A549 (cell line): ENCODE measurements at regions not wholly inside any gene's neighbourhood (a gene's known extent, or its start where the extent isn't known, plus 50 kb on each side); places are given as distances from the start of the nearest gene placed in this dataset.

ENCODE experiments used
- ATAC-seq, 2 experiments: fragments of 200-7000 bp in 1 of 2; fragments of >200 bp in 1 of 2; cut with Nextera tagmentation in 1 of 2; cut with Tn5 transposase in 1 of 2; 3 replicates each; pipeline versions ENCODE4 v1.8.0 to v1.9.1; 2018 to 2020; ENCODE audit warnings: mild to moderate bottlenecking in 1 of 2, moderate library complexity in 1 of 2
- CTCF ChIA-PET: fragments of 300-600 bp; sonication (Branson Sonifier 250); formaldehyde crosslinking; extraction: SDS; loops from one replicate; lab custom pipeline; 2021; ENCODE audit warnings: antibody characterized with exemption, inconsistent platforms; lab: Yijun Ruan, JAX
- POLR2A ChIA-PET: fragments of 350-600 bp; formaldehyde crosslinking; extraction: SDS; loops from one replicate; lab custom pipeline; 2021; ENCODE audit warnings: antibody characterized with exemption, inconsistent platforms; lab: Yijun Ruan, JAX
- DNase-seq, 2 experiments: peaks; one replicate each; pipeline versions ENCODE4 v3.0.0 to v3.0.0-alpha.2; 2011 to 2016; ENCODE audit warnings: low read depth in 1 of 2, low spot score in 1 of 2
- FAIRE-seq: peaks from 2 replicates; lab custom pipeline; 2011; peaks lifted over from hg19 to GRCh38; lab: Jason Lieb, UNC
- H3K27ac ChIP-seq, 2 experiments: fragments of >200 bp; sonication (Bioruptor Twin); formaldehyde crosslinking; 3 replicates each; pipeline ENCODE4 v1.5.1; 2016 to 2017
- H3K4me1 ChIP-seq: fragments of >200 bp; sonication (Bioruptor Twin); formaldehyde crosslinking; 3 replicates; pipeline ENCODE4 v1.6.1; 2016
- H3K4me2 ChIP-seq: fragments of >200 bp; sonication (Bioruptor Twin); formaldehyde crosslinking; 3 replicates; pipeline ENCODE4 v1.6.1; 2016
- H3K4me3 ChIP-seq: fragments of >200 bp; sonication (Bioruptor Twin); formaldehyde crosslinking; 3 replicates; pipeline ENCODE4 v1.5.1; 2016
- H3K9me3 ChIP-seq: fragments of >200 bp; sonication (Bioruptor Twin); formaldehyde crosslinking; 3 replicates; pipeline ENCODE4 v1.6.1; 2016
- BCL3 ChIP-seq: fragments of >200 bp; sonication (Bioruptor Twin); formaldehyde crosslinking; IDR thresholded peaks from 3 replicates; pipeline ENCODE4 v1.6.1; 2016
- CEBPB ChIP-seq, 2 experiments: fragments of >200 bp in 1 of 2; sonication (Bioruptor Twin) in 1 of 2; formaldehyde crosslinking in 1 of 2; IDR thresholded peaks; 2 replicates each; pipeline ENCODE4 v1.6.1; 2012 to 2016
- CHD4 ChIP-seq: fragments of 200-600 bp; sonication (generic); IDR thresholded peaks from 2 replicates; pipeline ENCODE4 v1.6.1; 2016; ENCODE audit warnings: antibody characterized with exemption, mild to moderate bottlenecking, borderline replicate concordance
- CTCF ChIP-seq: fragments of >200 bp; sonication (Bioruptor Twin); formaldehyde crosslinking; IDR thresholded peaks from 3 replicates; pipeline ENCODE4 v1.5.1; 2016
- FOSL2 ChIP-seq, 2 experiments: fragments of 450-650 bp in 1 of 2; fragments of >200 bp in 1 of 2; sonication (Bioruptor Twin) in 1 of 2; formaldehyde crosslinking; IDR thresholded peaks; 2 replicates each; pipeline versions ENCODE4 v1.5.0 to v1.6.1; 2016 to 2020; ENCODE audit warnings: mild to moderate bottlenecking in 1 of 2, moderate library complexity in 1 of 2
- GATA3 ChIP-seq: IDR thresholded peaks from 2 replicates; pipeline ENCODE4 v1.6.1; 2012; ENCODE audit warnings: borderline replicate concordance
- HMGXB4 ChIP-seq: fragments of 250-450 bp; sonication (Bioruptor Pico); IDR thresholded peaks from 2 replicates; pipeline ENCODE4 v1.5.0; 2021; ENCODE audit warnings: mild to moderate bottlenecking, moderate library complexity, borderline replicate concordance
- HOXB13 ChIP-seq: fragments of 250-450 bp; sonication (Bioruptor Pico); IDR thresholded peaks from 2 replicates; pipeline ENCODE4 v1.5.0; 2020; ENCODE audit warnings: low read depth, mild to moderate bottlenecking, moderate library complexity
- JUN ChIP-seq, 2 experiments: fragments of >200 bp; sonication (Bioruptor Twin); formaldehyde crosslinking; IDR thresholded peaks; 2 replicates in 1 of 2; 3 replicates in 1 of 2; pipeline ENCODE4 v1.6.1; 2016 to 2017
- KDM5A ChIP-seq: fragments of 200-600 bp; sonication (generic); IDR thresholded peaks from 2 replicates; pipeline ENCODE4 v1.6.1; 2016; ENCODE audit warnings: antibody characterized with exemption, mild to moderate bottlenecking
- POLR2A ChIP-seq: IDR thresholded peaks from 2 replicates; pipeline ENCODE4 v1.6.1; 2012; ENCODE audit warnings: mild to moderate bottlenecking, low read length
- POLR2AphosphoS2 ChIP-seq: conservative IDR thresholded peaks from 2 replicates; pipeline ENCODE4 v1.6.1; 2012; ENCODE audit warnings: low read length, improper control_type of control experiment, inconsistent platforms
- RAD21 ChIP-seq, 2 experiments: fragments of >200 bp in 1 of 2; sonication (Bioruptor Twin) in 1 of 2; formaldehyde crosslinking in 1 of 2; IDR thresholded peaks in 1 of 2; conservative IDR thresholded peaks in 1 of 2; 2 replicates in 1 of 2; 3 replicates in 1 of 2; pipeline ENCODE4 v1.6.1; 2012 to 2018; ENCODE audit warnings: inconsistent platforms in 1 of 2
- RCOR1 ChIP-seq: fragments of 150-350 bp; IDR thresholded peaks from 2 replicates; pipeline ENCODE4 v1.6.1; 2014; ENCODE audit warnings: antibody characterized with exemption, low read length, low read depth
- REST ChIP-seq: fragments of 200-600 bp; sonication (generic); IDR thresholded peaks from 2 replicates; pipeline ENCODE4 v1.6.1; 2016; ENCODE audit warnings: antibody characterized with exemption, mild to moderate bottlenecking, moderate library complexity
- RFX5 ChIP-seq: fragments of 450-650 bp; IDR thresholded peaks from 2 replicates; pipeline ENCODE4 v1.7.1; 2014; ENCODE audit warnings: antibody characterized with exemption, mild to moderate bottlenecking, moderate library complexity
- SMC3 ChIP-seq: fragments of >200 bp; sonication (Bioruptor Twin); formaldehyde crosslinking; IDR thresholded peaks from 3 replicates; pipeline ENCODE4 v1.6.1; 2018; ENCODE audit warnings: inconsistent platforms
- USF2 ChIP-seq: fragments of 450-650 bp; IDR thresholded peaks from 2 replicates; pipeline ENCODE4 v1.6.1; 2014; ENCODE audit warnings: antibody characterized with exemption
- WGBS: methylation state at CpG from one replicate; pipeline ENCODE4 v1.1.6; 2017; ENCODE audit errors: missing lambda C conversion rate; 5-methylcytosine and 5-hydroxymethylcytosine counted together

- Histone ChIP-seq H3K27ac (no peak overlapping the region), H3K4me1 (no peaks in the 10 kb centered on the region), H3K4me2 (no peak overlapping the region), H3K9me3 (peaks cover 7% of the 10 kb centered on the region; the same call in 2 of the 3 replicates), H3K4me3 (no peak overlapping the region)
- no peak for FAIRE-seq
- no peak for ATAC-seq
- ChIA-PET POLR2A (no interaction called here), CTCF (no interaction called here)
- no peak for DNase-seq
- TF ChIP-seq HMGXB4 (CRISPR knock-in tag) (no peak), CTCF (no peak), KDM5A (no peak), BCL3 (no peak), CEBPB (IDR thresholded peaks at IDR 0.05) (no peak), POLR2AphosphoS2 (no peak), RCOR1 (no peak), RAD21 (conservative IDR thresholded peaks at IDR 0.05 in 1 of 2, IDR thresholded peaks at IDR 0.05 in 1 of 2) (no peak), GATA3 (no peak), CHD4 (no peak), HOXB13 (CRISPR knock-in tag) (no peak), FOSL2 (IDR thresholded peaks at IDR 0.05) (no peak), FOSL2 (CRISPR knock-in tag; IDR thresholded peaks at IDR 0.05) (no peak), POLR2A (no peak), USF2 (no peak)
- WGBS, result 94% methylated on average over 1 of the region's 1 CpG
Measured at GRCh38 chr11:69227271-69227670, 66.7 kb upstream of the MYEOV start.

- no peak for ATAC-seq
- H3K9me3 ChIP-seq, result peaks cover 7% of the 10 kb centered on the region; the same call in 2 of the 3 replicates
- CTCF ChIA-PET, result interaction anchor here (1.0 to 1.3 kb wide), 3 partner anchors 9 to 128 kb away, joined by 3 to 4 read pairs (median 3); no protein-coding TSS in a partner anchor
Measured at GRCh38 chr11:69229511-69229910, 64.4 kb upstream of the MYEOV start.

More at GRCh38 chr11:69229511-69229910, 64.4 kb upstream of the MYEOV start:
- no peak overlapping the region for H3K4me2 ChIP-seq
- DNase-seq (no peak), FAIRE-seq (no peak)
- TF ChIP-seq RCOR1, result no peak
- no peak for TF ChIP-seq USF2
- no peak for TF ChIP-seq JUN (IDR thresholded peaks at IDR 0.05)
- no peak for TF ChIP-seq REST
- no peak for TF ChIP-seq GATA3
- TF ChIP-seq RFX5, result no peak
- TF ChIP-seq FOSL2 (IDR thresholded peaks at IDR 0.05), result no peak
- TF ChIP-seq FOSL2 (CRISPR knock-in tag; IDR thresholded peaks at IDR 0.05), result no peak
- TF ChIP-seq SMC3, result no peak
- TF ChIP-seq, all 56 proteins: peak for 0
- H3K4me3 ChIP-seq, result no peak overlapping the region
- WGBS, result 14% methylated on average over 1 of the region's 4 CpGs
- H3K27ac ChIP-seq, result no peak overlapping the region
- POLR2A ChIA-PET, result no interaction called here
- no peaks in the 10 kb centered on the region for H3K4me1 ChIP-seq
